ENCODE measurements at regions not wholly inside any gene's neighbourhood (a gene's known extent, or its start where the extent isn't known, plus 50 kb on each side); places are given as distances from the start of the nearest gene placed in this dataset.
"Not testable (repeated sequence)": the region's sequence is repeated elsewhere in the genome, so short reads cannot be mapped to it uniquely, and the experiment has no call there.

DNA sequence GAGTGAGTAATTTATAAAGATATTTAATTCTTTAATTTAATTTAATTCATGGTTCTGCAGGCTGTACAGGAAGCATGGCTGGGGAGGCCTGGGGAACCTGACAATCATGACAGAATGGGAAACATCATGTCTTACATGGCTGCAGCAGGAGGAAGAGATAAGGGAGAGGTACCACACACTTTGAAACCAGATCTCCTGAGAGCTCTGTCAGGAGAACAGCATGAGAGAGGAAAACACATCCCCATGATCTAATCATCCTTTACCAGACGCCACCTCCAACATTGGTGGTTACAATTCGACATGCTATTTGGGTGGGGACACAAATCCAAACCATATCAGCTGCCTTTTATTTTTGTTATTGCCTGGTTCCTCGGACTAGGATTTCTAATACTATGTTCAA, 928.6 kb downstream of the TMEM121 start:
- Histone ChIP-seq H3K27ac (replicated peaks) (no peak overlapping the region), H3K4me3 (replicated peaks; ENCODE audit: insufficient read depth, low read length) (no peak overlapping the region), H3K27me3 (ENCODE audit: insufficient read depth, poor library complexity, severe bottlenecking) (no peaks in the 10 kb centered on the region)
- TF ChIP-seq, protein P1, sequence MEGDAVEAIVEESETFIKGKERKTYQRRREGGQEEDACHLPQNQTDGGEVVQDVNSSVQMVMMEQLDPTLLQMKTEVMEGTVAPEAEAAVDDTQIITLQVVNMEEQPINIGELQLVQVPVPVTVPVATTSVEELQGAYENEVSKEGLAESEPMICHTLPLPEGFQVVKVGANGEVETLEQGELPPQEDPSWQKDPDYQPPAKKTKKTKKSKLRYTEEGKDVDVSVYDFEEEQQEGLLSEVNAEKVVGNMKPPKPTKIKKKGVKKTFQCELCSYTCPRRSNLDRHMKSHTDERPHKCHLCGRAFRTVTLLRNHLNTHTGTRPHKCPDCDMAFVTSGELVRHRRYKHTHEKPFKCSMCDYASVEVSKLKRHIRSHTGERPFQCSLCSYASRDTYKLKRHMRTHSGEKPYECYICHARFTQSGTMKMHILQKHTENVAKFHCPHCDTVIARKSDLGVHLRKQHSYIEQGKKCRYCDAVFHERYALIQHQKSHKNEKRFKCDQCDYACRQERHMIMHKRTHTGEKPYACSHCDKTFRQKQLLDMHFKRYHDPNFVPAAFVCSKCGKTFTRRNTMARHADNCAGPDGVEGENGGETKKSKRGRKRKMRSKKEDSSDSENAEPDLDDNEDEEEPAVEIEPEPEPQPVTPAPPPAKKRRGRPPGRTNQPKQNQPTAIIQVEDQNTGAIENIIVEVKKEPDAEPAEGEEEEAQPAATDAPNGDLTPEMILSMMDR (IDR thresholded peaks at IDR 0.05; ENCODE audit: insufficient read depth, low read length): no peak
- TF ChIP-seq, protein P2, sequence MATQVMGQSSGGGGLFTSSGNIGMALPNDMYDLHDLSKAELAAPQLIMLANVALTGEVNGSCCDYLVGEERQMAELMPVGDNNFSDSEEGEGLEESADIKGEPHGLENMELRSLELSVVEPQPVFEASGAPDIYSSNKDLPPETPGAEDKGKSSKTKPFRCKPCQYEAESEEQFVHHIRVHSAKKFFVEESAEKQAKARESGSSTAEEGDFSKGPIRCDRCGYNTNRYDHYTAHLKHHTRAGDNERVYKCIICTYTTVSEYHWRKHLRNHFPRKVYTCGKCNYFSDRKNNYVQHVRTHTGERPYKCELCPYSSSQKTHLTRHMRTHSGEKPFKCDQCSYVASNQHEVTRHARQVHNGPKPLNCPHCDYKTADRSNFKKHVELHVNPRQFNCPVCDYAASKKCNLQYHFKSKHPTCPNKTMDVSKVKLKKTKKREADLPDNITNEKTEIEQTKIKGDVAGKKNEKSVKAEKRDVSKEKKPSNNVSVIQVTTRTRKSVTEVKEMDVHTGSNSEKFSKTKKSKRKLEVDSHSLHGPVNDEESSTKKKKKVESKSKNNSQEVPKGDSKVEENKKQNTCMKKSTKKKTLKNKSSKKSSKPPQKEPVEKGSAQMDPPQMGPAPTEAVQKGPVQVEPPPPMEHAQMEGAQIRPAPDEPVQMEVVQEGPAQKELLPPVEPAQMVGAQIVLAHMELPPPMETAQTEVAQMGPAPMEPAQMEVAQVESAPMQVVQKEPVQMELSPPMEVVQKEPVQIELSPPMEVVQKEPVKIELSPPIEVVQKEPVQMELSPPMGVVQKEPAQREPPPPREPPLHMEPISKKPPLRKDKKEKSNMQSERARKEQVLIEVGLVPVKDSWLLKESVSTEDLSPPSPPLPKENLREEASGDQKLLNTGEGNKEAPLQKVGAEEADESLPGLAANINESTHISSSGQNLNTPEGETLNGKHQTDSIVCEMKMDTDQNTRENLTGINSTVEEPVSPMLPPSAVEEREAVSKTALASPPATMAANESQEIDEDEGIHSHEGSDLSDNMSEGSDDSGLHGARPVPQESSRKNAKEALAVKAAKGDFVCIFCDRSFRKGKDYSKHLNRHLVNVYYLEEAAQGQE (IDR thresholded peaks at IDR 0.05; ENCODE audit: insufficient replicate concordance, low read depth): no peak
- TF ChIP-seq POLR2AphosphoS5 (IDR thresholded peaks at IDR 0.05; ENCODE audit: low read depth) (no peak), GABPA (IDR thresholded peaks at IDR 0.05; ENCODE audit: low read depth) (no peak), SPI1 (IDR thresholded peaks at IDR 0.05; ENCODE audit: borderline replicate concordance, low read depth) (no peak)
- DNase-seq (ENCODE audit: low read depth in 1 of 2, low spot score in 1 of 2): no peak

DNA sequence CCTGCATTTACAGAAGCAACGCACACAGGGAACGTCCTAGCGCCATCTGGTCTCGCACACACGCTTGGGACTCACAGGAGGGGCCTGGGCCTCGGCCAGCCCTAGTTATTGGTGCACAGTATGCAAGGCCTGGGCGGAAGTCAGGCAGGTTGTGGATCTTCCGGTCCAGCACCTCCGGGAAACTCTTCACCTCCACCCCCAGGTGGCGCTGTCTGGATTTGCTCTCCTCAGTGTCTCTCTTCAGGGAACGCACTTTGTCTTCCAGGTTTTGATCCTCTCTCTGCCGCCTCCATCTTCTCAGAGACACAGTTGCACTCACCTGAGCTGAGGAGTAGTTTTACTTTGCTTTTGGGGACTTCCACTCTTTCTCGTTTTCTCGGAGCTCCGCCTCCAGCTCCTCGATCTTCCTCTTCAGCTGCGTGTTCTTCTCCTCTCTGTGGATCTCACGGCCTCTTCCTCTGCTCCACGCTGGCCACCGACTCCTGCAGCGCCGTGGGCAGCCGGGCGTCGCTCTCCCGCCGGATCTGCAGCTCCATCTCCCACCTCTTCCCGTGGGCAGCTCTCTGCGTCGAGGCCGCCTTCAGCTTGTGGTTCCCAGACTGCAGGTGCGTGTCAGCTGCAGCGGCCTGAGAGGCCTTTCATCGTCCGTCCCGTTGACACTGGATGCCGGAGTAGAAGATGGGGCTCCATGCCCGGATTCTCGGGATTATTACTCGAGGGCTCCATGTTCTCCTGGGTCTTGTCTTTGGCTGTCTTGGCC, 933.8 kb downstream of the TMEM121 start:
- Histone ChIP-seq H3K27ac (replicated peaks) (no peak overlapping the region), H3K27me3 (ENCODE audit: insufficient read depth, poor library complexity, severe bottlenecking) (no peaks in the 10 kb centered on the region), H3K4me3 (replicated peaks; ENCODE audit: insufficient read depth, low read length) (no peak overlapping the region)
- DNase-seq (ENCODE audit: low read depth in 1 of 2, low spot score in 1 of 2): peak in 1 of 2 experiments; percentile 24
- TF ChIP-seq, protein P2 (IDR thresholded peaks at IDR 0.05; ENCODE audit: insufficient replicate concordance, low read depth): no peak
- TF ChIP-seq, protein P1 (IDR thresholded peaks at IDR 0.05; ENCODE audit: insufficient read depth, low read length): peak; percentile 21

GRCh38 chr14:106460916-106461315, 934.5 kb downstream of the TMEM121 start:
- Histone ChIP-seq H3K27ac (replicated peaks) (no peak overlapping the region), H3K4me3 (replicated peaks; ENCODE audit: insufficient read depth, low read length) (no peak overlapping the region), H3K27me3 (ENCODE audit: insufficient read depth, poor library complexity, severe bottlenecking) (no peaks in the 10 kb centered on the region)
- no peak for TF ChIP-seq SPI1 (IDR thresholded peaks at IDR 0.05; ENCODE audit: borderline replicate concordance, low read depth)
- no peak for TF ChIP-seq GABPA (IDR thresholded peaks at IDR 0.05; ENCODE audit: low read depth)
- no peak for TF ChIP-seq POLR2AphosphoS5 (IDR thresholded peaks at IDR 0.05; ENCODE audit: low read depth)
- TF ChIP-seq, protein P1 (IDR thresholded peaks at IDR 0.05; ENCODE audit: insufficient read depth, low read length): no peak
- TF ChIP-seq, protein P2 (IDR thresholded peaks at IDR 0.05; ENCODE audit: insufficient replicate concordance, low read depth): no peak
- no peak for DNase-seq (ENCODE audit: low read depth in 1 of 2, low spot score in 1 of 2)

GRCh38 chr14:106466483-106466882, 940.1 kb downstream of the TMEM121 start:
- DNase-seq (ENCODE audit: low read depth in 1 of 2, low spot score in 1 of 2); H3K27ac ChIP-seq (replicated peaks); H3K27me3 ChIP-seq (ENCODE audit: insufficient read depth, poor library complexity, severe bottlenecking); H3K4me3 ChIP-seq (replicated peaks; ENCODE audit: insufficient read depth, low read length): not testable (repeated sequence)

DNA sequence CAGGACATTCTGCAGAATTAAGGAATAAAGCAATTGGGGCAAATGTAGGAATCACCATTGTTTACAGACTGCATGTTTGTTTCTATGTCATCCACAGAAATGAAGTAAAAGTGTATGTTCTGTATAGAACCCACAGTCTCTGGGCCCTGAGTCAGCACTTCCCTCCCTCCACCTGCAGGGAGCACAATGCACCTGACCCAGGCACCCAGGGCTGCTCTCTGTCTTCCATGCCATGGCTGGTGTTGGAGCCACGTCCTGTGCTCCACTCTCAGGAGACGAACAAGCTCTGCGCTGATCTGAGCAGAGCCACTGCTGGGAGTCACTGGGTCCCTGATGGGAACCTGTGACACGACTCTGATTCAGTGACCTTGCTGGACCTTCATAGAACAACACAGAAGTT, 942.5 kb downstream of the TMEM121 start:
- not testable (repeated sequence) for H3K4me3 ChIP-seq (replicated peaks; ENCODE audit: insufficient read depth, low read length); DNase-seq (ENCODE audit: low read depth in 1 of 2, low spot score in 1 of 2); H3K27me3 ChIP-seq (ENCODE audit: insufficient read depth, poor library complexity, severe bottlenecking); H3K27ac ChIP-seq (replicated peaks)

DNA sequence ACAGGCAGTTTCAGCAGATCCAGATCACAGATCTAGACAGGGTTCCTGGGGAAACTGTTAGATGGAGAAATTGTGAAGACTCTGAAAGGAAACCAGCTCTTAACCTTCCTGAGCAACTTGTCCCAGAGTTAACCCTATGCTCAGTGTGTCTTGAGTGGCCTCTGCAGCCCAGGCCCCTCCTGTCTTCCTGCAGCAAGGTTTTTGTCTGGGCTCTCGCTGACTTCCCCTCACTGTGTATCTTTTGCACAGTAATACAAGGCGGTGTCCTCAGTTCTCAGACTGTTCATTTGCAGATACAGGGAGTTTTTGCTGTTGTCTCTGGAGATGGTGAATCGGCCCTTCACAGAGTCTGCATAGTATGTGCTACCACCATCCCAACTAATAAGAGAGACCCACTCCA, 943.6 kb downstream of the TMEM121 start:
- not testable (repeated sequence) for H3K4me3 ChIP-seq (replicated peaks; ENCODE audit: insufficient read depth, low read length); H3K27ac ChIP-seq (replicated peaks); DNase-seq (ENCODE audit: low read depth in 1 of 2, low spot score in 1 of 2); H3K27me3 ChIP-seq (ENCODE audit: insufficient read depth, poor library complexity, severe bottlenecking)
